GM19240 (cell line): ENCODE measurements at regions not wholly inside any gene's neighbourhood (a gene's known extent, or its start where the extent isn't known, plus 50 kb on each side); places are given as distances from the start of the nearest gene placed in this dataset.
"Not testable (repeated sequence)": the region's sequence is repeated elsewhere in the genome, so short reads cannot be mapped to it uniquely, and the experiment has no call there.

Experiments used
- DNase-seq: peaks from one replicate; pipeline ENCODE4 v3.0.0; 2011; ENCODE audit warnings: low spot score; ENCODE audit not compliant: insufficient read length

DNA sequence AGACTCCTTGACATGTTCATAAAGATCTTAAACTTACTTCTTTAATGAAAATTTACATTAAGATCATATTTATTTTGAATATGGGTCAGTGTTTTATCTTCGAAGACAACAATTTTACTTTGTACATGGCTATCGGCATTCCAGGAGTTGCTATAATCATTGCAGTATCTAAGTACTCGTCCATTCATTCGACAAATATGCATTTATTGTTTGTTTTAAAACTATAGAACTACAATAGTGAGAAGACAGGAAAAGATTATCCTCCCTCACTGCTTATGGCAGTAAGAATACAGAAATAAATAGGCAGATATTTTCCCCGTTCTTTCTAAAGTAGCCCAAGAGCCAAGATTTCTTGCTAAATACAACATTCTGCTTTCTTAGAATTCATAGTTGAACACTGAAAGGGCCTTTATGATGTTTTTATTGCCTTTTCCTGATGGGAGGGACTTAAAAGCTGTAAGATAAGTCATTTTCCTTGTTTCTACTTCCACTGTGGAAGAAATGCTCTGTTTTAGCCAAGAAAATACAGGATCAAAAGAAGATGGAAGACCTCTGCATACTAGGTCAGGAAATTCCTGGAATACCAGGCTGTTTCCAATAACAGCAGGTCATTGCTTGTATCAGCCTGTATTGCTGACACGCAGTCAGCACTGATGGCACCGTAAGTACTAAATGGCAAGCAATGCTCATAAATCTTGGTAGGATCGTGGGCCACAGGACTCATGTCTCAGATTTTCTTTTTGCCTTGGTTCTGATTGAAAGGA is 521.0 kb upstream of the ATP2B1 start:
- no peak for DNase-seq

GRCh38 chr12:90226211-90226610 is 517.6 kb upstream of the ATP2B1 start:
- no peak for DNase-seq

DNA sequence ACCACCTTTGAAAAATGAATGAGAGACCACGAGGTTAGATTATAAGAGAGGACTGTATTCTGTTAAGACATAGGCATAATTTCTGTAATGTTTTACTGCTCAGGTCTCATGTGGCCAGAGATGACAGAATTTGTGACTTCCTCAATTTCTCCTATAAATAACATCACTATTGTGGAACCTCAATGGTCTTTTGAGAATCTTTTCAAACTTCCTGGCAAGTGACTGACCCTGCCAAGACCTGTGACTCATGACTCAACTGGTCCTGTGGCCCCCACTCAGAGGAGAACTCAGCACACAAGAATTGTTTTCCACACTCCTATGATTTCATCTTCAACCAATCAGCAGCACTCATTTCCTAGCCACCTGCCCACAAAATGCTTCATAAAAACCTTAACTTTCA is 508.2 kb upstream of the ATP2B1 start:
- DNase-seq: no peak

DNA sequence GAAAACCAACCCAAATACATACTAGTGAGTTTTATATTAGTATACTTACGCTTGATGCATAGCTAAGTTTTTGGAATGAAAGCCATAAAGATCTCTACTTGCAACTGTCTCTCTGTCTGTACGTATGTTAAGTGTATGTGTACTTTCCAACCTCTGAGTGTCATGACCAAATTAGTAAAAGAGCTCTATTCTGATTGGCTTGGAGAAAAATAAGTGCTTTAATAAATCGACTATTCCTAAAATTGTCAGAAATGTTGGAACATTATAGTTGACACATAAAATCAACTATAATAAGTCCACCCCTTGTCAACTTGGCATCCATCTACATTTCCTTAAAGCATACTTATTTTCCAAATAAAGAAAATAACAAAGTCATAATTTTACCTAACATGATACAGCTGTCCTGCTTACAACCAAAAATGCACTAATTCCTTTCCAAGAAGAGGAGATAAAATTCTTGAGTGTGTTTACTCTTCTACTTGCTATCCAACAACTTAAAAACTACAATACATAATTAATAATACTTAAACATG is 507.4 kb upstream of the ATP2B1 start:
- no peak for DNase-seq

DNA sequence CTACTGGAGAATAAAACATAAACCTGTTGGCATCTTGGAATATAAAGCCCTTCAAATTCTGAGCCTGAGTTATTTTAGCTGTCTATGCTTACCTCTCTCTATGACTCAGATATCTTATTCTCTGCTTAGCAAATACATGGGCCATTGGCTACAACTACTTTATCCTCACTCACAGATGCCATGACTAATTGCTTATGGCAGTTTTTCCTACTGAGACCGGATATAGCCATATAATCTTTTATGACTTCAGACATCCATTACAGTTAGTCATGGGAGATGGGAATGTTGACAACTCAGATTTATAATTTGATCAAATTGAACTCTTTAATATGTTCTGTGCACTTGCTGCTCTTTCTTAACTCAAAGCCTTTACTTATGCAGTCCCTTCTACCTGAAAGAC is 502.4 kb upstream of the ATP2B1 start:
- no peak for DNase-seq

DNA sequence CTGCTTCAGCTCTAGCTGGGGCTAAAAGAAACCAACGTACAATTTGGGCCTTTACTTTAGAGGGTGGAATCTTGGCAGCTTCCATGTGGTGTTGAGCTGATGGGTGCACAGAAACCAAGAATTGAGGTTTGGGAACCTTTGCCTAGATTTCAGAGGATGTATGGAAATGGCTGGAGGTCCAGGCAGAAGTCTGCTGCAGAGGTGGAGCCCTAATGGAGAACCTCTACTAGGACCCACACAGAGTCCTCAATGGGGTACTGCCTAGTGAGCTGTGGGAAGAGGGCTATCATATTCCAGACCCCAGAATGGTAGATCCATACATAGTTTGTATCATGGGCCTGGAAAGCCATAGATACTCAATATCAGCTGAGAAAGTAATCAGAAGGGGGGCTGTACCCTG is 500.4 kb upstream of the ATP2B1 start:
- no peak for DNase-seq

DNA sequence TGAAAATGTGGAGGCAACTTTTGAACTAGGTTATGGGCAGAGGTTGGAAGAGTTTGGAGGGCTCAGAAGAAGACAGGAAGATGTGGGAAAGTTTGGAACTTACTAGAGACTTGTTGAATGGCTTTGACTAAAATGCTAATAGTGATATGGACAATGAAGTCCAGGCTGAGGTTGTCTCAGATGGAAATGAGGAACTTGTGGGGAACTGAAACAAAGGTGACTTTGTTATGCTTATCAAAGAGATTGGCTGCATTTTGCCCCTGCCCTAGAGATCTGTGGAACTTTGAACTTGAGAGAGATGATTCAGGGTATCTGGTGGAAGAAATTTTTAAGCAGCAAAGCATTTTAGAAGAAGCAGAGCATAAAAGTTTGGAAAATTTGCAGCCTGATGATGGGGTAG is 499.7 kb upstream of the ATP2B1 start:
- DNase-seq: not testable (repeated sequence)

- no peak for DNase-seq
These were observed 499.2 kb upstream of the ATP2B1 start for GRCh38 chr12:90207799-90208198.

DNA sequence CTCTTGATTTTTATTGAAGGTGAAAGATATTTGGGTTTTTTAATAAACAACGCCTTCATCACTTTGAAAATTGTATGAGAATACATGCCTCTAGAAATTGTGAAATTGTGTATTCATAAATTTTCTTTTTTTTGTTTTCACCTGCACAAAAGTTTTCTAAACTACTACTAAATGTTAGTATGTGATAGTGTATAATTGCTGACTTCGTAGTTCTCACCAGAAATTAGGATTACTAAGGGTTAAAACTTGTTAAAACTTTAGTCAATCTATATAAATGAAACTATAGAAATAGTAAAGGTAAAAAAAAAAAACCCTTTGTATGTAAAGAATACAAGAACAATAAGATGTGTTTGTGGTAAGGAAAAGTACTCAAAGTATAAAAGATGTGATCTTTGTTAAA is 496.5 kb upstream of the ATP2B1 start:
- DNase-seq: no peak

DNA sequence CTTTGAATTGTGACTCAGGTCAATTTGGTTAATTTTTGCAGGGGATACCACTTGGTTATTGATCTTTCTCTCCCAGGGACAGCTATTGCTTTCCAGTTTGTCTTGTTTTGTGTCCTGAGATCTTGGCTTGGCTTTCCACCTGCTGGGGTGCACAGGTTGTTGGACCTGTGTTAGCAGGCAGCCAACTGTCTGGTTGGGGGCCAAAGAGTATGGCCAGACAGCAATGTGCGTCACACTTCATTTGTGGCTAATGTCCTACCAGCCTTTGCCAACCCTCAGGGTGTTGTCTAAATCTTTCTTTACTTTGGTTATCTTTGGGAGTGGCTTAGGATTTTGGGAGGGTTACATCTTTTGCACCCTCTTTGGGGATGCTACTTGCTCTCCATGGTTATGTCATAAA is 494.9 kb upstream of the ATP2B1 start:
- no peak for DNase-seq

DNA sequence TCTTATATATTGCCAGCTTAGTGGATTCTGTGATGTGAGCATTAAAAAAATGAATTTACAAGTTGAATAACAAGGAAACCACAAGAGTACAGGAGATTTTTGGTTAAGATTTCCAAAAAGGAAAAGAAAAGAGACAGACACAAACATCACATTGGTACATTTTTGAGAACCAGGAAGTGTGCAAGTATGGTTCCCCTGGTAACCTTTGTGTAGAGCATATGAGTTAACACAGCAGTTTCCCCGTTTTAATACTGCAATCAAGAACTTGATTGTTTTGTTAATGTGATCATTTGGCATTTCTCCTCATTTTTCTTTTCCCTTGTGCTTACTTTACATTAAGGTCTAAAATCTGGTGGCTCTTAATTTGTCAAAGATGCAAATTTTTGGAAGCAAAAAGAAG is 490.4 kb upstream of the ATP2B1 start:
- no peak for DNase-seq

- no peak for DNase-seq
These were observed 484.9 kb upstream of the ATP2B1 start for GRCh38 chr12:90193500-90193899.

DNA sequence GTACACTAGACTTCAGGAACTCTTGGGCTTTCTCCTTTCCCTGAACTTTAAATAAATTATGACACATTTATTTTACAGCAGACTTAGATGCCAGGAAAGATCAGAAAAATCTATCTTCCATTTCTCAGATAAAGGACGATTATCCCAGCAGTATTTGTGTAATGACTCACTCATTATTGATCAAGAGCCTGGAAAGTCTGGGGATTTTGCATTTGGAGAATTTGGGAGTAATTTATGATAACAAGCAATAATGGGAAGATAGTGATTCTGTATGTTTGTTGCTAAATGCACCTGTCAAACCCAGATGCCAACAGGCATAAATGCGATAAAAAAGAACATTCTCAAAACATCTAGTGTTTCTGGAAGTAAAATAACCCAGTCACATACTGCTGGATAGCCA is 480.2 kb upstream of the ATP2B1 start:
- no peak for DNase-seq

DNA sequence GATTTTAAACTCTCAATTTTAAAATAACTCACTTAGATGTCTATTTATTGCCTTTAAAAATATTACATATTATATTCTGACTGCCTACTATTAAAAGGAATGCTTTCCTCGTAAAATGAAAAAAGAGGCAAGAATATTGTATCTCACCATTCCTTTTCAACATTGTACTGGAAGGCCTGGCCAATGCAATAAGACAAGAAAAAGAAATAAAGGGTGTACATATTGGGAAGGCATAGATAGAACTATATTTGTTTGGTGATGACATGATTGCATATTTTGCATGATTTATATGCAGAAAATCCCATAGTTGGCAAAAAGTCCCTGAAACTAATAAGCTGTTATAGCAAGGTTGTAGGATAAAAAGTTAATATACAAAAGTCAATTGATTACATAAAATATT is 474.6 kb upstream of the ATP2B1 start:
- no peak for DNase-seq

GRCh38 chr12:90181216-90181615 is 472.6 kb upstream of the ATP2B1 start:
- DNase-seq: no peak

GRCh38 chr12:90174956-90175355 is 466.3 kb upstream of the ATP2B1 start:
- no peak for DNase-seq

GRCh38 chr12:90174198-90174510 is 465.5 kb upstream of the ATP2B1 start:
- DNase-seq: no peak

- no peak for DNase-seq
These were observed 465.0 kb upstream of the ATP2B1 start for GRCh38 chr12:90173499-90174197.

DNA sequence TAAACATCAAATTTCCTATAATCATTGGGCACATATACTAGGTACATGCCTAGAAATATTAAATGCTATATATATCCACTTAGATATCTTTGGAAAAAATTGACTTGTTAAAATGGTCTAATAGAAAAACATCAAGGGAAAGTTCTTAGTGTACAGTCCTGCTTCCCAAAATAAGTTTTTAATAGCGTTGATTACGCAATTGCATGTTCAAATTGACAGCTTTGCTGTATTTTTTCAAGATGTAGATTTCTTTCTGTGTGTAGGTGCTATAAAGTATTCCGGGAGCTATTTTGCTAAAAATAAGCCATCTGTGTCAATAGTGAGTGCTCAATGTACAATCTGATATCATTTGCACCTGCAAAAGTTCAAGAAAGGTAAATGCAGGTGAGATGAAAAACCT is 463.9 kb upstream of the ATP2B1 start:
- no peak for DNase-seq

- no peak for DNase-seq
These were observed 462.1 kb upstream of the ATP2B1 start for GRCh38 chr12:90170740-90171139.

DNA sequence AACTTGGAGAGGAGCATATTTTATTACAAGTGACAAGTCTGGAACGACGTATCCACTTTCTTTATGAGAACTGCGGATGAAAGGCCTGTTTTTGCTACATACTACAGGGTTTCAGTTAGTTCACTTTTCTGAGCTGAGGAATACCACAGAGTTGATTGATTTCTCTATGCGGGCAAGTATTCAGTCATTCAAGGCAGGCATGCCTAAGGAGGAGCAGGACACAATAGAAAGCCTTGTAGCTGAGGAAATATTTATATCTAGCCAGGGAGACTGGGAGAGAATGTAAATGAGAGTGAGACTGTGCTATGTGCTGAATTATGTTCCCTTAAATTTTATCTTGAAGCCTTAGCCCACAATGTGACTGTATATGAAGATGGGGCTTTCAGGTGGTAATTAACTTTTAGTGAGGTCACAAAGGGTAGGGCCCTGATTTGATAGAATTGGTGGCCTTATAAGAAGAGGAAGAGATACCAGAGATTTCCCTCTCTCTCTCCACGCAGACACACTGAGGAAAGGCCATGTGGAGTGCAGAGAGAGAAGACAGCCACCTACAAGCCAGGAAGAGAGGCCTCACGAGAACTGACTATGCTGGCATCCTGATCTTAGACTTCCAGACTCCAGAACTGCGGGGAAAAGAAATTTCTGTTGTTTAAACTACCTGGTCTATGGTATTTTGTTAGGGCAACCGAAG is 459.0 kb upstream of the ATP2B1 start:
- no peak for DNase-seq

- no peak for DNase-seq
These were observed 458.0 kb upstream of the ATP2B1 start for GRCh38 chr12:90166671-90167070.
